BE2C (cell line): ENCODE measurements at regions not wholly inside any gene's neighbourhood (a gene's known extent, or its start where the extent isn't known, plus 50 kb on each side); places are given as distances from the start of the nearest gene placed in this dataset.
"Not testable (repeated sequence)": the region's sequence is repeated elsewhere in the genome, so short reads cannot be mapped to it uniquely, and the experiment has no call there.

ENCODE experiments used
- DNase-seq: peaks from one replicate; pipeline ENCODE4 v3.0.0-alpha.2; 2020
- H3K27me3 ChIP-seq: fragments of 250-450 bp; sonication (Bioruptor Pico); 2 replicates; pipeline ENCODE4 v1.5.1; 2020; ENCODE audit warnings: mild to moderate bottlenecking
- H3K36me3 ChIP-seq: fragments of 250-450 bp; sonication (Bioruptor Pico); 2 replicates; pipeline ENCODE4 v1.5.1; 2020; ENCODE audit warnings: mild to moderate bottlenecking
- H3K4me1 ChIP-seq: fragments of 250-450 bp; sonication (Bioruptor Pico); 2 replicates; pipeline ENCODE4 v1.5.1; 2020
- H3K4me3 ChIP-seq: 2 replicates; pipeline ENCODE4 v1.5.1; 2011; ENCODE audit warnings: low read depth, low read length
- H3K9me3 ChIP-seq: fragments of 250-450 bp; sonication (Bioruptor Pico); 2 replicates; pipeline ENCODE4 v1.5.1; 2020

DNA sequence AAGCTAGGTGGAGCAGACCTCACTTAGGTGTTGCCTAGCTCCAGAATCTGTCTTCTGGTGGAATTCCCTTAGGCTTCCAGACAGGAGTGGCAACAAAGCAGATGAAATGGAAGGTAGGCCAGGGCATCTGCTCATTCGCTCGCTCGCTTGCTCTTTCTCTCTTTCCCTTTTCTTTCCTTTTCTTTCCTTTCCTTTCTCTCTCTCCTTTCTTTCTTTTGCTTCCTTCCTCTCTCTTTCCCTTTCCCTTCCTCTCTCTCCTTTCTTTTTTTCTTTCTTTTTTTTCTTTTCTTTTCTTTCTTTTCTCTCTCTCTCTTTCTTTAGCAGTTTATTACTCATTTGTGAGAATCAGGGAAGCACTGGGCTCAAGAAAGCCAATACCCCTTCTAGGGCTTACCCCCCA, 56.1 kb upstream of the NBPF19 start:
- H3K4me3 ChIP-seq, H3K9me3 ChIP-seq, DNase-seq, H3K36me3 ChIP-seq, H3K27me3 ChIP-seq, H3K4me1 ChIP-seq: not testable (repeated sequence)

DNA sequence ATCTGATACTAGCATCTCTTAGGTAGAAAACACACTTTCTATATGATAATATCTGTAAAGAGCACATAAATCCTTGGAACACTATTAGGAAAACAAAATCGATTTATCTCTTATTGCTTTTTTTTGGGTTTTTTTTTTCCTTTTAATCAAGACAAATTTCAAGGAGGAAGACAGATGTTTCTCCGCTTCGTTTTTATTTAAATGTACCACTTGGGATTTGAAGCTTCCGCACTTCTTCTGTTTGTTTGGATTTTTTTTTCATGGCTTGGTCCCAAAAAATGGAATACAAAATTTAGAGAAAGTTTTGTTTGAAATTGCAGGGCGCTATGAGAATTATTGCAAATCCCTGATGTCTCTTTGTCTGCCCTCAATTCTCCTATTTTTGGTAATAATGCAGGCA, 51.7 kb upstream of the NBPF19 start:
- H3K9me3 ChIP-seq, H3K4me1 ChIP-seq, H3K4me3 ChIP-seq, H3K36me3 ChIP-seq, DNase-seq, H3K27me3 ChIP-seq: not testable (repeated sequence)
